ENCODE measurements at regions not wholly inside any gene's neighbourhood (a gene's known extent, or its start where the extent isn't known, plus 50 kb on each side); places are given as distances from the start of the nearest gene placed in this dataset.
"Not testable (repeated sequence)": the region's sequence is repeated elsewhere in the genome, so short reads cannot be mapped to it uniquely, and the experiment has no call there.

GRCh38 chr15:31705076-31705678 is 325.1 kb upstream of the CHRNA7 start:
- DNase-seq = not testable (repeated sequence)

GRCh38 chr15:31707944-31708702 is 322.2 kb upstream of the CHRNA7 start:
- DNase-seq = not testable (repeated sequence)

- DNase-seq = not testable (repeated sequence)
Measured at GRCh38 chr15:31708703-31709327, 321.5 kb upstream of the CHRNA7 start.

GRCh38 chr15:31709479-31709878 is 320.8 kb upstream of the CHRNA7 start:
- DNase-seq = not testable (repeated sequence)

GRCh38 chr15:31710806-31711205 is 319.5 kb upstream of the CHRNA7 start:
- not testable (repeated sequence) for DNase-seq

- not testable (repeated sequence) for DNase-seq
Measured at GRCh38 chr15:31715208-31715607, 315.1 kb upstream of the CHRNA7 start.

- DNase-seq = not testable (repeated sequence)
Measured at GRCh38 chr15:31718625-31719024, 311.7 kb upstream of the CHRNA7 start.

GRCh38 chr15:31719396-31720022 is 310.8 kb upstream of the CHRNA7 start:
- DNase-seq = not testable (repeated sequence)

- DNase-seq = not testable (repeated sequence)
Measured at GRCh38 chr15:31723019-31723418, 307.3 kb upstream of the CHRNA7 start.

- not testable (repeated sequence) for DNase-seq
Measured at GRCh38 chr15:31724903-31725302, 305.4 kb upstream of the CHRNA7 start.

GRCh38 chr15:31725619-31726018 is 304.7 kb upstream of the CHRNA7 start:
- not testable (repeated sequence) for DNase-seq

- DNase-seq = no peak
Measured at GRCh38 chr15:31727612-31728011, 302.7 kb upstream of the CHRNA7 start.

- DNase-seq = no peak
Measured at GRCh38 chr15:31732726-31733125, 297.6 kb upstream of the CHRNA7 start.

GRCh38 chr15:31733424-31733823 is 296.9 kb upstream of the CHRNA7 start:
- no peak for DNase-seq

GRCh38 chr15:31740203-31740602 is 290.1 kb upstream of the CHRNA7 start:
- DNase-seq = no peak

- no peak for DNase-seq
Measured at GRCh38 chr15:31745841-31746240, 284.5 kb upstream of the CHRNA7 start.

- no peak for DNase-seq
Measured at GRCh38 chr15:31752065-31752762, 278.1 kb upstream of the CHRNA7 start.

GRCh38 chr15:31752905-31753304 is 277.4 kb upstream of the CHRNA7 start:
- DNase-seq = no peak

GRCh38 chr15:31758126-31758525 is 272.2 kb upstream of the CHRNA7 start:
- DNase-seq = no peak

GRCh38 chr15:31768055-31768454 is 262.3 kb upstream of the CHRNA7 start:
- no peak for DNase-seq

- no peak for DNase-seq
Measured at GRCh38 chr15:31774045-31774444, 256.3 kb upstream of the CHRNA7 start.

GRCh38 chr15:31776039-31776438 is 254.3 kb upstream of the CHRNA7 start:
- DNase-seq = no peak

- no peak for DNase-seq
Measured at GRCh38 chr15:31781261-31781660, 249.1 kb upstream of the CHRNA7 start.
